Heart left ventricle (tissue), 13 donors: ENCODE measurements at regions not wholly inside any gene's neighbourhood (a gene's known extent, or its start where the extent isn't known, plus 50 kb on each side); places are given as distances from the start of the nearest gene placed in this dataset.

Experiments used
- POLR2A ChIP-seq, 2 donors: fragments of 450-650 bp; IDR thresholded peaks; one replicate each; pipeline ENCODE4 v1.6.1; 2017; ENCODE audit warnings: antibody characterized with exemption in 2 of 2, mild to moderate bottlenecking in 2 of 2, moderate library complexity in 2 of 2
- TF ChIP-seq, protein P1 (sequence below), 12 donors: fragments of 200-600 bp; sonication (generic) in 4 of 12; IDR thresholded peaks; one replicate each; pipeline versions ENCODE4 v1.5.0 to v1.8.0; 2018 to 2022; ENCODE audit warnings: antibody characterized with exemption in 12 of 12, mild to moderate bottlenecking in 5 of 12
- donor health status: ischemic (EF 13 %, LVEDD 7.1; RV severe dilation, severe dysfunction).
- donor health status: DM: no; HTN: yes; CAD: no.
- donor health status: DM: no; HTN: no; CAD: no.
- donor health status: ischemic (EF 25% LVEDD 6.9; RV normal size, moderate dysfunction).
- donor health status: ischemic (EF 25% LVEDD 5.7; RV mildly dilated, moderate dysfunction).
- donor health status: ischemic (EF 35%, LVEDD 5.7; RV mildly dilated, moderate dysfunction).
- donor health status: nonischemic (EF 11% LVEDD 7.7; RV severe dilation, severe dysfunction).
- donor health status: DM: yes; HTN: yes; CAD: no.
- donor health status: PGD.
- donor health status: ischemic (EF 29% LVEDD 5.4; RV normal size, mild dysfunction).
- donor health status: nonischemic (EF 23%, LVEDD 6.1; RV moderate dilation, normal function).

DNA sequence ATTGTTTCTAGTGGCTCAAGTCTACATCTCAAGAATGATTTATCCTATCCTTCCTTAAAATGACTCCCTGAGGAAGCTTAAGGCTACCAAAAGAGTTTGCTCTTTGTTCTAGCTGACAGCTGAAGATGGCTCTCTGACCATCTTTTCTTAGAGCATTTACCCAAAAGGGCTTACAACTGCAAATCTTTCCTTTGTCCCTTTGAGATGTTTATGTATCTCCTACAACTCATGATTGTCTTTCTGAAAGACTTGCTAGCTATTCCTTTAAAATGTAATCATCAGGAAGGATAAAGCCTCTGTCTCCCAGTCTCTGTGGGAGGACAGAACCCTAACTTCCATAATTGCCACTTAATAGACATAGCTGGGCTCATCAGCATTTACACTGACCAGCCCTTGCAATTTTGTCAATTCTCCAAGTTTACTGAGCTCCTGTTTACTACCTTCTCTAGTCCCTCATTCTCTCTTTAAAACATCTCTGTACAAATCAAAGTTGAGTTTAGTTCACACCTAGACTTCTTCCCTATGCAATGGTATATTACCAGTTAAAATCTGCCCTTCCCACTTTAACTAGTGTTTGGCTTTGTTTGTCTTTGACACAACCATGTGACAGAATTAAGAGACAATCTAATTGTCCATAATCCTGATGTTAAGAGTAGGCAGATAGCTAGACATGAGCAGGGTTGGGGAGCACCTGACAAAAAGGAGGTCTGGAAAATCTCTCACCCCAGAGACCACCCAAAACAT lies 188.2 kb downstream of the PTH2R start:
- TF ChIP-seq, protein P1, sequence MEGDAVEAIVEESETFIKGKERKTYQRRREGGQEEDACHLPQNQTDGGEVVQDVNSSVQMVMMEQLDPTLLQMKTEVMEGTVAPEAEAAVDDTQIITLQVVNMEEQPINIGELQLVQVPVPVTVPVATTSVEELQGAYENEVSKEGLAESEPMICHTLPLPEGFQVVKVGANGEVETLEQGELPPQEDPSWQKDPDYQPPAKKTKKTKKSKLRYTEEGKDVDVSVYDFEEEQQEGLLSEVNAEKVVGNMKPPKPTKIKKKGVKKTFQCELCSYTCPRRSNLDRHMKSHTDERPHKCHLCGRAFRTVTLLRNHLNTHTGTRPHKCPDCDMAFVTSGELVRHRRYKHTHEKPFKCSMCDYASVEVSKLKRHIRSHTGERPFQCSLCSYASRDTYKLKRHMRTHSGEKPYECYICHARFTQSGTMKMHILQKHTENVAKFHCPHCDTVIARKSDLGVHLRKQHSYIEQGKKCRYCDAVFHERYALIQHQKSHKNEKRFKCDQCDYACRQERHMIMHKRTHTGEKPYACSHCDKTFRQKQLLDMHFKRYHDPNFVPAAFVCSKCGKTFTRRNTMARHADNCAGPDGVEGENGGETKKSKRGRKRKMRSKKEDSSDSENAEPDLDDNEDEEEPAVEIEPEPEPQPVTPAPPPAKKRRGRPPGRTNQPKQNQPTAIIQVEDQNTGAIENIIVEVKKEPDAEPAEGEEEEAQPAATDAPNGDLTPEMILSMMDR (IDR thresholded peaks at IDR 0.05), result no peak
- no peak for TF ChIP-seq POLR2A (IDR thresholded peaks at IDR 0.05)
